ENCODE measurements at regions not wholly inside any gene's neighbourhood (a gene's known extent, or its start where the extent isn't known, plus 50 kb on each side); places are given as distances from the start of the nearest gene placed in this dataset.

- TF ChIP-seq TEAD4 (IDR thresholded peaks at IDR 0.05) (no peak), MAX (IDR thresholded peaks at IDR 0.05) (no peak), REST (IDR thresholded peaks at IDR 0.05; ENCODE audit: low read depth) (no peak), TAF1 (IDR thresholded peaks at IDR 0.05; ENCODE audit: low read depth) (no peak), RAD21 (IDR thresholded peaks at IDR 0.05; ENCODE audit: low read depth) (no peak), EP300 (IDR thresholded peaks at IDR 0.05; ENCODE audit: borderline replicate concordance) (no peak), YY1 (IDR thresholded peaks at IDR 0.05; ENCODE audit: low read depth) (no peak), CEBPB (IDR thresholded peaks at IDR 0.05) (no peak), FOXM1 (IDR thresholded peaks at IDR 0.05; ENCODE audit: borderline replicate concordance, low read depth) (no peak), EGR1 (IDR thresholded peaks at IDR 0.05) (no peak), CREB1 (IDR thresholded peaks at IDR 0.05; ENCODE audit: low read depth) (no peak)
These were observed 149.6 kb downstream of the SNX18 start for GRCh38 chr5:54667136-54667535.
